NOMO-1 (cell line): ENCODE measurements at regions not wholly inside any gene's neighbourhood (a gene's known extent, or its start where the extent isn't known, plus 50 kb on each side); places are given as distances from the start of the nearest gene placed in this dataset.

Experiments
- DNase-seq, 2 experiments: peaks; one replicate each; lab custom pipeline; 2025; ENCODE audit not compliant: unreplicated experiment in 2 of 2; lab: John Stamatoyannopoulos, UW

- no peak for DNase-seq
Measured at GRCh38 chr22:48739348-48740085, 1088.2 kb downstream of the BRD1 start.

- no peak for DNase-seq
Measured at GRCh38 chr22:48738204-48738980, 1089.3 kb downstream of the BRD1 start.

DNA sequence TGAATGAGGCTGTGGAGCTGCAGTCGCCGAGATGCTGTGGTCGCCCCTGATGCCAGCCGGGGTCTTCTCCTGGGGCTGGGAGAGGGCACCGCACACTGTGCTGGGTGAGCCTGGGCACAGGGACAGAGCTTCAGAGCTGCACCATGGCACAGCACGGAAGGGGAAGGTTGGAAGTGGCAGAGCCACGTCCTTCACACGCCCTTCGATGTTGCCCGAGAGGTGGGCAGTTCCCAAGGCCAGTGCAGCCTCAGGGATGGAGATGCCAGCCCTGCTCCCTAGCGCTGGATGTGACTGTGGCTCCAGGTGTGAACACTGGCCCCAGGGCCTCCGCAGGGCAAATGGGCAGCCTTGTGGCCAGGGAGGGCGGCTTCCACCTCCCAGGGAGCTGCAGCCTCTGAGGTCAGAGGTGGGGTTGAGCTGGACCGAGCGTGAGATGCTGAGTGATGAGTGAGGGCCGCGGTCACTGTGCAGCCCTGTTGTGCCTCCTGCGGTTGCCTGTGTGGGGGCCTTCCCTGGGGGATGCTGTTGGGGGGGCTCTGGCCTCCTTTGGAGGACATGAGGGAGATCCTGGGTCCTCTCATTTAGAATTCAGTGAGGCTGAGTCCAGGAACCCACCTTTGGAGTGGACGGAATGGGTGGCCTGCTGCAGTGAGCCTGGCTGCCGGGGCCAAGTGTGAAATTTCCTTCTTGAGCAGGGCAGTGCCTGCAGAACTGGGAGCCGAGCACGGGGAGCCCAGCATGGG is 1090.0 kb downstream of the BRD1 start:
- DNase-seq, result no peak

- DNase-seq, result no peak
Measured at GRCh38 chr22:48736593-48737460, 1090.8 kb downstream of the BRD1 start.

DNA sequence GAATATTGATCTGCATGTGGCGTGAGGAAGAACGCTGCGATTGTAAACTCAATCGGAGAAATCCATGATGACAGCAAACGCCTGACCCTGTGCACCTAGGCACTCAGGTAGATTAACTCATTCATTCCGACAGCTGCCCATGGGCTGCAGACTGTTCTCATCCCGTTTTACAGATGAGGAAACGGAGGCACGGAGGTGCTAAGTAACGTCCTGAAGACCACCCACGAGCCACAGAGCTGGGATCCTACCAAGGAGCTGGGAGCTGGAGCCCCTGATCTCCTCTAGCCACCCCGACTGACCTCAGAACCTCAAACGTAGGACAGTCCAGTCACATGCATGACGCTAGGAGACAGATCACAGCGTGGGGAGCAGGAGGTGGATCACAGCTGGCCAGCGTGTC is 1092.7 kb downstream of the BRD1 start:
- no peak for DNase-seq

DNA sequence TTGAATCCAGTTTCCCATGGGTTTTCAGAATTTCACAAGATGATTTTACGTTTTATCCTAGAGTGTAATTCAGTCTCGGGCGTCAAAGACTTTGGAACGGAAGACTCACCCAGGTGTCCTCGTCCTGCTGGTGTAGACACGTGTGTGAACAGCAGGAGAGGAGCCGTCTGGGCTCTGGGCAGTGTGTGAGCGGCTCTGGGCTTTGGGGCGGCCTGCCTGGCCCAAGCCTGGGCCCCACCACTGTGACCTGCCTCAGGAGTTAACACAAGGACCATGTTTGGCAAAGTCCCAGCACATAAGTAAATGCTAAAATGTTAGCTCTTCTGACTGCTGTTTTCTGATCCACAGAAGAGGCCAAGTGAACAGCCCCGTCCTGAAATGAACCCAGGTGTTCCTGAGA is 1093.3 kb downstream of the BRD1 start:
- no peak for DNase-seq

DNA sequence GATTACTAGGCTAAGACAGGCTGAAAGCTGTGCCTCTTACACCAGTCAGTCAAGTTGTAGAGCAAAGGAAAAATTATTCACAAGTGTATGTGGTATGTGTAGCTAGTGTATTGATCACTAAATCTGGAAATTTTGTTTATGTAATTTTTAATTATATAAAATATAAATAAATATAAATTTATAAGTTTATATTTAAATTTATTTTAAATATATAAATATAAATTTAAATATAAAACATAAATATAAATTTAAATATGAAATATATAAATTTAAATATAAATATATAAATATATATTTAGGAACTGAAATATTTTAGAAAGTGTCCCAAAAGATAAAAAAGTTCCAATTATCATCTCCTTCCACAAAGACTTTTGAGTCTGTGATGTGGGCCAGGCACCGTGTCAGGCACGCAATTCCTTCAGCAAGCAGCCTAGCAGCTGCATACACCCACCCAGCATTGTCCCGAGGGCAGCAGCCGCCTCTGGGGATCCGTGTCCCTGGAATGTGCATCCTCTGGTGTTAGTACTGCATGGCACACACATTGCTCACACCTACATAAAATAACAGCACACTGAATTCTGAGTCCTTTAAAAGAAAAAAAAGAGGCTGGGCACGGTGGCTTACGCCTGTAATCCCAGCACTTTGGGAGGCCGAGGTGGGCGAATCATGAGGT is 1098.0 kb downstream of the BRD1 start:
- no peak for DNase-seq

- no peak for DNase-seq
Measured at GRCh38 chr22:48727454-48728058, 1100.1 kb downstream of the BRD1 start.

GRCh38 chr22:48724899-48725298 is 1102.8 kb downstream of the BRD1 start:
- DNase-seq, result no peak

- DNase-seq, result no peak
Measured at GRCh38 chr22:48722661-48723060, 1105.0 kb downstream of the BRD1 start.

DNA sequence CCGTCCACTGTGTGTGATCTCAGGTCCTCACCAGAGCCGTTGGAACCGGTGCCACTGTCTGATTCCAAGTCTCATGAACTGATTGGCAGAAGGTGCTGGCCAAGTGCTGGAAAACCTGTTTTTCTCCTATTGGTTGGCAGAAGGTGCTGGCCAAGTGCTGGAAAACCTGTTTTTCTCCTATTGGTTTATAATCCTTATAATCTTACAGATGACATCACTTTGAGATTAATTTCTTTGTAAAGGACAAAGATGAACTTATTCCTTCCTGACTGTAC is 1106.3 kb downstream of the BRD1 start:
- DNase-seq, result no peak

DNA sequence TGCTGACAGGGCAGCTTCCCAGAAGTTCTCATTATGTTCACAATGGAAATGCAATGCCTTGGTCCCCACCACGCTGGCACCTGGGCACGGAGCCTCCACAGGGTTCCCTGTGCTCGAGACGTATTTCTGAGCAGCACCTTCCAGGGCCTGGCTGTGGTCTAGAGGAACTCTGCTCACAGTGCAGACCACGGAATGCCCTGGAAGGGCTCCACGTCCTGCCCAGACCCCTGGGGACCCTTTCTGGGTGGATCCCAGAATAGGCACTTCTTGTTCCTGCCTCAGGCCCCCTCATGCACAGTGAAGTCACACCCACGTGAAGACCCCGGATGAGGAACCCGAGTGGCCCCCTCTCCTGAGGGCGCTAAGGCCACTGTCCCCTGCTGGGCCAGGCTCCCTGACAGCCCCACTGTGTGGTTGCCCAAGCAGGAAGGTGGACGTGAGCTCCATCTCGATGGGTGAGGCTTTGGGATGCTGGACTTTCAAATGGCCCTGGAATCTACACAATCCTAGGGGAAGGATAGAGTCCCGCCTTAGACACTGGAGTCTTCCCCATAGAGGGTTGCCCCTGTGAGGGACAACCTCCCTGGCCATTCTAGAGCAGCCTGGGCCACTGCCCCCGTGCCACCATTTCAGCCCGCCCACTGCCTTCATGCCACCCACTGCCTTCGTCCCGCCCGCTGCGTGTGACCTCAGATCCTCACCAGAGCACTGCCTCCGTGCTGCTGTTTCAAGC is 1106.8 kb downstream of the BRD1 start:
- no peak for DNase-seq

DNA sequence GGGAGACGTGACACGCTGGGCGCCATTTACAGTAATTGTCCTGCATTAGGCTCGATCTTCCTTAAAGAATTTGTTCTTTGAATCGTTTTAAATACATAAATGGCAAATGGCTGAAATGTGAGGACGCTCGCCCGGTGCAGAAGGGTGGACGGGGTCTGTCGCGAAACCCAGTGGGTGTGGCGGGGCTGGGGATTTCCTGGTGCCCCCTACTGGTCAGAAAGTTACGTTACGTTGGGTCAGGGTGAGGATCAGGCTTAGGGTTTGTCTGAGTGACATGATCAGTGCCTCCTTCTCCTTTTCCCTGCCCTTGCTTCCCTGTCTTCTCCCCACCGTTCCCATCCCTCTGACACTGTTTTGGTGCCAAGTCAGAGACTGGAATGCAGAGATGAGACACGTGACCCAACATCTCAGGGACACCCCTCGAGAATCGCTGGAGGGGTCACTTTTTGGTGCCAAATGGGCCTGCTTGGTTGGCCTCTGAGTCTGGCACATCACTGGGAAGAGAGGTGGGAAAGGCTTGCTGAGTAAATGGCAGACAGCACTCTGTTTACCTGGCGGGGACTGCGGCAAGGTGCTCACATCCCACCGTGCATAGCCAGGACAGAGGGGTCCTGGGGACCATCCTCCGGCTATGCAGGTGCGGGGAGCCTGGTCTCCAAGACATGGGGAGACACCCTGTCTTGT is 1107.6 kb downstream of the BRD1 start:
- DNase-seq, result no peak

DNA sequence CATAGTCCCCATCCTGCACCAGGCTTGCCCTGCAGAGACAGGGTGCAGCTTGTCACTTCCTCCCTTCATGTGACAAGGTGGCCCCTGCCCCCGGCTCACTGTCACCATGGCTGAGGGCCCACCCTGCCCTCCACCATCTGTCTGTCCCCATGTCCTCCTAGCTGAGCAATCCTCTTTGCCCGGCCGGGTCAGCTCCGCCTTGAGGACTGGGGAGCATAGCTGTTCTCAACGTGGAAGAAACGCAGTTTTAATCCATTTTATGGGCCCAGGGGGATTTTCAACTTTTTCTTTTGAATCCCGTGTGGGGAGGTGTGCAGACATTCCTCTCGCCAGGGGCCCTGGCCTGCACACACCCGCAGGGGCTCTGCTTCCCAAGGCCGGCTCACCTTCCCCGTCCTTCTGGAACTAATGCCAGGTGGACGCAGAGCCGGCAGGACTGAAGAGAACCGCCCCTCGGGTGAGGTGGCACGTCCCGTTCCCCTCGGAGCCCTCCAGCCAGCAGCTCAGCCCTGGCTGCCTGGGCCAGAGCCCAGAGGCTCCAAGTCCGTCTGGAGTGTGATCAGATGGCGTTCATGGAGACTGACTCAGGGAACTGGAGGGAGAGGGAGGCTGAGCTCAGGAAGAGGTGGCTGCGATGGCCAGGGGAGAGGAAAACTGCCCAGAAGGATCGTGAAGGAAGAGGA is 1108.7 kb downstream of the BRD1 start:
- DNase-seq, result no peak

DNA sequence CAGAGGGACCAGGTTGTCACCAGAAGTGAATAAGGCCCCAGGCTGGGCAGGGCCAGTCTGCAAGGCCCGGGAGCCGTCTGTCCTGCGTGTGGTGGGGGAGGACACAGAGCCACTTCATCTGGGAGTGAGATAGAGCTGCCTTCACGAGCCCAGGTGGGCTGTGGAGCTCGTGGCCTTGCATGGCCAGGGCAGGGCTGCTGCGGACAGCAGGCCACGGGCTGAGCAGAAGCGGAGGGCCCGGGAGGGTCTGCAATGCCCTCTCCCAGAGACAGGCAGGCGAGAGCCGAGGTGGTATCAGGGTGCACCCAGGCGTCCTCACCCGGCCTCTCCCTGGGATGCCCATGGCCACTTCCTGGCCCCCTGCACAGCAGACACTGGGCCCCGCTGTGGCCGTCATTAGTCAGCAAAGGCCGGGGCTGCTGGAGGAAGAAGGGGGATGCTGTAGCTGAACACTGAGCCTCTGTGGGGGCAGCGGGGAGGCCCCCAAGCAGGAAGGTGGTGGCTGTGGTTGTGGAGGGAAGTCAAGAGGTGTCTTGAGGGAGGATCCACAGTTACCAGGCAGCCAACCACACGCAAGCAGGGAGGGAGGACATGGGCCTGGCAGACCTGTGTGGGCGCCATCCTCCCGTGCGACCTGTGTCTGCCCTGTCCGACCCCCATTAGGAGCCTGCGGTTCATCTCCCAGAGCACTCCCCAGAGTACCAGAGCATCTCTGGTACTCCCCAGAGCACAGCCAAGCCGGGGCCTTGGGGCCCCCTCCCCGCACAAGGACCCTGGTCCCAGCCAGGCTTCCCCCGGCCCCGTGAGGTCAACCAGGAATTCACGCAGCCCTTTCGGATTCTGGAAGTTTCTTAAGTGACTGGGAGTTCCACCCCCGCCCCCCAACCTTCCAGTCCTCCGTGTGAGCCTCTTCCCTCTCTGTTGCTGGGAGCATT is 1109.5 kb downstream of the BRD1 start:
- DNase-seq, result no peak

GRCh38 chr22:48717076-48717810 is 1110.4 kb downstream of the BRD1 start:
- DNase-seq, result no peak
